H1 (cell line): ENCODE measurements at regions not wholly inside any gene's neighbourhood (a gene's known extent, or its start where the extent isn't known, plus 50 kb on each side); places are given as distances from the start of the nearest gene placed in this dataset.

ENCODE experiments used
- CTCF ChIA-PET: fragments of 300-600 bp; sonication (Branson Sonifier 250); formaldehyde crosslinking; loops from one replicate; lab custom pipeline; 2021; ENCODE audit not compliant: partially characterized antibody; lab: Charles Lee
- POLR2A ChIA-PET: fragments of 300-600 bp; sonication (Branson Sonifier 250); formaldehyde crosslinking; loops from one replicate; lab custom pipeline; 2021; ENCODE audit warnings: inconsistent platforms; ENCODE audit not compliant: partially characterized antibody; lab: Charles Lee
- DNase-seq, 2 experiments: peaks; one replicate each; pipeline versions ENCODE4 v3.0.0 to v3.0.0-alpha.2; 2010 to 2022; ENCODE audit warnings: low spot score in 2 of 2, low read depth in 1 of 2, mixed read lengths in 1 of 2
- FAIRE-seq: peaks from 2 replicates; lab custom pipeline; 2011; peaks lifted over from hg19 to GRCh38; lab: Jason Lieb, UNC
- H2AFZ ChIP-seq: 2 replicates; pipeline ENCODE4 v1.8.1; 2012; ENCODE audit warnings: low read length, inconsistent platforms
- H2AK5ac ChIP-seq: 2 replicates; pipeline ENCODE4 v1.6.1; 2013; ENCODE audit warnings: low read depth, low read length
- H2BK120ac ChIP-seq: replicated peaks from 2 replicates; pipeline ENCODE3; 2013; ENCODE audit warnings: low read depth, low read length, inconsistent platforms
- H2BK12ac ChIP-seq: 2 replicates; pipeline ENCODE4 v1.6.1; 2013; ENCODE audit warnings: low read depth, low read length
- H2BK15ac ChIP-seq: 2 replicates; pipeline ENCODE4 v1.6.1; 2013; ENCODE audit warnings: low read length
- H2BK20ac ChIP-seq: 2 replicates; pipeline ENCODE4 v1.6.1; 2013; ENCODE audit warnings: low read length
- H2BK5ac ChIP-seq: 2 replicates; pipeline ENCODE4 v1.6.1; 2013; ENCODE audit warnings: low read depth, low read length
- H3K14ac ChIP-seq: 2 replicates; pipeline ENCODE4 v1.6.1; 2013; ENCODE audit warnings: inconsistent platforms; ENCODE audit not compliant: insufficient read length
- H3K18ac ChIP-seq: 2 replicates; pipeline ENCODE4 v1.6.1; 2013; ENCODE audit warnings: low read length; ENCODE audit errors: extremely low read depth
- H3K23ac ChIP-seq: 2 replicates; pipeline ENCODE4 v1.6.1; 2013; ENCODE audit warnings: inconsistent platforms; ENCODE audit not compliant: insufficient read length
- H3K23me2 ChIP-seq: 2 replicates; pipeline ENCODE4 v1.6.1; 2013; ENCODE audit warnings: low read depth, low read length
- H3K27ac ChIP-seq: 2 replicates; pipeline ENCODE4 v1.6.1; 2011; ENCODE audit warnings: low read depth, low read length, inconsistent platforms
- H3K27me3 ChIP-seq, 4 experiments: replicated peaks in 1 of 4; 1 replicate in 1 of 4; 2 replicates in 3 of 4; pipeline versions ENCODE4 v1.6.1 to v1.8.1; 2011 to 2013; ENCODE audit warnings: low read length in 3 of 4, mild to moderate bottlenecking in 3 of 4, inconsistent platforms in 2 of 4, mixed read lengths in 2 of 4, moderate library complexity in 1 of 4; ENCODE audit not compliant: control insufficient read depth in 3 of 4, insufficient read depth in 3 of 4; ENCODE audit errors: extremely low read depth in 1 of 4
- H3K36me3 ChIP-seq, 4 experiments: 2 replicates each; pipeline versions ENCODE4 v1.6.1 to v1.8.1; 2011 to 2013; ENCODE audit warnings: mild to moderate bottlenecking in 4 of 4, low read length in 3 of 4, moderate library complexity in 2 of 4, control low read depth in 1 of 4, inconsistent platforms in 1 of 4; ENCODE audit not compliant: insufficient read depth in 4 of 4, control insufficient read depth in 2 of 4
- H3K4ac ChIP-seq: replicated peaks from 2 replicates; pipeline ENCODE3; 2013; ENCODE audit warnings: low read length, low read depth, mixed read lengths, inconsistent platforms; ENCODE audit not compliant: insufficient read length
- H3K4me1 ChIP-seq, 4 experiments: replicated peaks in 1 of 4; 1 replicate in 1 of 4; 2 replicates in 3 of 4; pipeline versions ENCODE4 v1.6.1 to v1.8.1; 2011 to 2013; ENCODE audit warnings: low read length in 3 of 4, inconsistent platforms in 2 of 4, mixed read lengths in 1 of 4; ENCODE audit not compliant: insufficient read depth in 4 of 4, control insufficient read depth in 3 of 4
- H3K4me2 ChIP-seq, 2 experiments: 2 replicates each; pipeline versions ENCODE4 v1.6.1 to v1.8.1; 2011 to 2013; ENCODE audit warnings: low read depth in 2 of 2, low read length in 2 of 2, control low read depth in 1 of 2, inconsistent platforms in 1 of 2, mild to moderate bottlenecking in 1 of 2; ENCODE audit not compliant: insufficient read depth in 1 of 2
- H3K4me3 ChIP-seq, 4 experiments: fragments of 200-600, 300-600 bp in 1 of 4; sonication (generic), shearing (Covaris generic), sonication (Bioruptor Twin) in 1 of 4; 2 replicates each; pipeline versions ENCODE4 v1.5.1 to v1.8.1; 2011 to 2016; ENCODE audit warnings: low read length in 4 of 4, low read depth in 3 of 4, control low read depth in 2 of 4, inconsistent platforms in 2 of 4, mild to moderate bottlenecking in 2 of 4, mixed read lengths in 1 of 4, moderate library complexity in 1 of 4; ENCODE audit not compliant: insufficient read depth in 2 of 4; ENCODE audit errors: extremely low read depth in 1 of 4
- H3K56ac ChIP-seq: replicated peaks from 2 replicates; pipeline ENCODE3; 2013; ENCODE audit warnings: low read depth, mild to moderate bottlenecking, mixed read lengths, low read length, inconsistent platforms; ENCODE audit not compliant: insufficient read length
- H3K79me1 ChIP-seq: 2 replicates; pipeline ENCODE4 v1.6.1; 2013; ENCODE audit warnings: low read depth, low read length, control low read depth
- H3K79me2 ChIP-seq, 2 experiments: 2 replicates each; pipeline versions ENCODE4 v1.6.1 to v1.8.1; 2012 to 2013; ENCODE audit warnings: low read length in 2 of 2, mild to moderate bottlenecking in 2 of 2, inconsistent platforms in 1 of 2; ENCODE audit not compliant: insufficient read depth in 2 of 2, control insufficient read depth in 1 of 2
- H3K9ac ChIP-seq, 4 experiments: replicated peaks in 1 of 4; 1 replicate in 1 of 4; 2 replicates in 3 of 4; pipeline versions ENCODE4 v1.6.1 to v1.8.1; 2011 to 2013; ENCODE audit warnings: low read depth in 3 of 4, low read length in 3 of 4, control low read depth in 2 of 4, mild to moderate bottlenecking in 2 of 4, moderate library complexity in 2 of 4, inconsistent platforms in 1 of 4; ENCODE audit errors: extremely low read depth in 1 of 4
- H3K9me3 ChIP-seq, 2 experiments: 2 replicates each; pipeline versions ENCODE4 v1.6.1 to v1.8.1; 2012 to 2013; ENCODE audit warnings: mild to moderate bottlenecking in 2 of 2, moderate library complexity in 2 of 2, control low read depth in 1 of 2, inconsistent platforms in 1 of 2, low read depth in 1 of 2, low read length in 1 of 2, mixed read lengths in 1 of 2; ENCODE audit not compliant: insufficient read depth in 2 of 2
- H4K20me1 ChIP-seq, 2 experiments: replicated peaks in 1 of 2; 2 replicates each; pipeline versions ENCODE3 to v1.8.1; 2011 to 2013; ENCODE audit warnings: inconsistent platforms in 2 of 2, low read length in 2 of 2, mild to moderate bottlenecking in 1 of 2; ENCODE audit not compliant: insufficient read depth in 2 of 2, control insufficient read depth in 1 of 2
- H4K5ac ChIP-seq: 2 replicates; pipeline ENCODE4 v1.6.1; 2013; ENCODE audit warnings: low read length, low read depth, mixed read lengths, inconsistent platforms; ENCODE audit not compliant: insufficient read length
- H4K8ac ChIP-seq: 2 replicates; pipeline ENCODE4 v1.8.0; 2013; ENCODE audit warnings: mild to moderate bottlenecking, moderate library complexity, low read length, inconsistent platforms; ENCODE audit not compliant: insufficient read depth; ENCODE audit errors: extremely low read depth
- H4K91ac ChIP-seq: replicated peaks from 2 replicates; pipeline ENCODE3; 2013; ENCODE audit warnings: low read length, mixed read lengths, inconsistent platforms; ENCODE audit not compliant: insufficient read length
- ATF3 ChIP-seq: IDR thresholded peaks from 2 replicates; pipeline ENCODE4 v1.6.1; 2011; ENCODE audit warnings: low read depth, mild to moderate bottlenecking, low read length; ENCODE audit not compliant: insufficient read depth
- CHD2 ChIP-seq: IDR thresholded peaks from 2 replicates; pipeline ENCODE4 v1.6.1; 2012; ENCODE audit warnings: low read length, improper control_type of control experiment
- JUN ChIP-seq: IDR thresholded peaks from 2 replicates; pipeline ENCODE4 v1.6.1; 2011; ENCODE audit warnings: low read depth, mild to moderate bottlenecking, improper control_type of control experiment, low read length
- KDM4A ChIP-seq: IDR thresholded peaks from one replicate; pipeline ENCODE4 v1.7.1; 2012; ENCODE audit warnings: low read depth, mild to moderate bottlenecking, moderate library complexity, low read length, inconsistent platforms; ENCODE audit not compliant: severe bottlenecking
- PHF8 ChIP-seq: fragments of 200-600 bp; sonication (generic); conservative IDR thresholded peaks from 2 replicates; pipeline ENCODE4 v1.7.1; 2012; ENCODE audit warnings: low read depth, mild to moderate bottlenecking, inconsistent platforms, low read length, moderate library complexity
- RNF2 ChIP-seq: fragments of 200-900, 300-1000 bp; sonication (generic); IDR thresholded peaks from 2 replicates; pipeline ENCODE4 v1.7.1; 2016; ENCODE audit warnings: borderline replicate concordance, low read depth, mild to moderate bottlenecking, antibody characterized with exemption, low read length; ENCODE audit not compliant: poor library complexity, severe bottlenecking; ENCODE audit errors: missing control alignments
- RXRA ChIP-seq: IDR thresholded peaks from 2 replicates; pipeline ENCODE4 v1.6.1; 2011; ENCODE audit warnings: low read depth, mild to moderate bottlenecking, low read length, moderate library complexity; ENCODE audit not compliant: insufficient read depth
- TAF1 ChIP-seq: IDR thresholded peaks from 2 replicates; pipeline ENCODE4 v1.6.1; 2011; ENCODE audit warnings: mild to moderate bottlenecking, low read depth, low read length
- TAF7 ChIP-seq: optimal IDR thresholded peaks from 2 replicates; pipeline ENCODE3; 2011; ENCODE audit warnings: low read depth, mild to moderate bottlenecking, inconsistent platforms, low read length, moderate library complexity, borderline replicate concordance
- TCF12 ChIP-seq: IDR thresholded peaks from 2 replicates; pipeline ENCODE4 v1.6.1; 2011; ENCODE audit warnings: low read depth, mild to moderate bottlenecking, low read length
- WGBS, 2 experiments: shearing (Covaris generic) in 1 of 2; methylation state at CpG; one replicate each; pipeline versions ENCODE4 v1.1.6 to v1.1.7; 2013 to 2015; ENCODE audit warnings: low lambda C conversion rate in 2 of 2, mixed read lengths in 2 of 2, inconsistent platforms in 1 of 2, low coverage in 1 of 2, missing lambda C conversion rate in 1 of 2; ENCODE audit not compliant: insufficient replicate concordance in 2 of 2, insufficient coverage in 1 of 2, insufficient read length in 1 of 2; ENCODE audit errors: extremely low coverage in 1 of 2, missing lambda C conversion rate in 1 of 2; 5-methylcytosine and 5-hydroxymethylcytosine counted together

GRCh38 chr20:48147311-48147710 is 362.0 kb upstream of the SULF2 start:
- Histone ChIP-seq H4K20me1 (no peaks in the 10 kb centered on the region), H4K8ac (no peak overlapping the region), H3K4me3 (no peak overlapping the region), H2AK5ac (no peak overlapping the region), H4K5ac (no peak overlapping the region), H3K23me2 (no peaks in the 10 kb centered on the region), H3K4me2 (no peak overlapping the region), H2BK15ac (no peak overlapping the region), H2BK120ac (no peak overlapping the region), H2BK12ac (no peak overlapping the region), H2BK5ac (no peak overlapping the region), H3K18ac (no peak overlapping the region), H3K79me2 (no peaks in the 10 kb centered on the region), H3K23ac (no peak overlapping the region), H3K79me1 (no peaks in the 10 kb centered on the region), H3K9ac (no peak overlapping the region), H3K36me3 (no peaks in the 10 kb centered on the region), H3K56ac (no peak overlapping the region), H3K14ac (no peak overlapping the region), H4K91ac (no peak overlapping the region), H3K27ac (no peak overlapping the region), H3K4ac (no peak overlapping the region), H3K4me1 (peaks cover 0 to 3% (median under 1%) of the 10 kb centered on the region in 4 experiments; a peak in 3 of 7 replicates), H2BK20ac (no peak overlapping the region), H2AFZ (no peak overlapping the region), H3K9me3 (no peaks in the 10 kb centered on the region), H3K27me3 (no peaks in the 10 kb centered on the region)
- DNase-seq, result no peak
- TF ChIP-seq CHD2 (no peak), PHF8 (no peak), TCF12 (no peak), RXRA (no peak), TAF1 (no peak), JUN (no peak), KDM4A (no peak), RNF2 (no peak), TAF7 (no peak), ATF3 (no peak)
- FAIRE-seq, result no peak
- CTCF ChIA-PET, result interaction anchor here (0.6 kb wide), 1 partner anchor 91 kb away, joined by 3 read pairs; no protein-coding TSS in a partner anchor
- 92% methylated on average over 9 of the region's 10 CpGs; no CpG with 5 or more reads in 1 of the 2 experiments for WGBS, 2 experiments
- POLR2A ChIA-PET, result no interaction called here
